NCI-H1436 (cell line): ENCODE measurements at regions not wholly inside any gene's neighbourhood (a gene's known extent, or its start where the extent isn't known, plus 50 kb on each side); places are given as distances from the start of the nearest gene placed in this dataset.

Source experiments
- DNase-seq: peaks from one replicate; lab custom pipeline; 2025; lab: John Stamatoyannopoulos, UW

GRCh38 chr7:155921086-155921803 lies 109.0 kb upstream of the SHH start:
- DNase-seq: no peak

GRCh38 chr7:155920068-155920461 lies 107.8 kb upstream of the SHH start:
- DNase-seq: no peak

- no peak for DNase-seq
Measured at GRCh38 chr7:155919391-155920067, 107.3 kb upstream of the SHH start.

- no peak for DNase-seq
Measured at GRCh38 chr7:155918720-155919390, 106.6 kb upstream of the SHH start.

GRCh38 chr7:155917836-155918430 lies 105.7 kb upstream of the SHH start:
- DNase-seq: no peak

GRCh38 chr7:155916926-155917655 lies 104.8 kb upstream of the SHH start:
- DNase-seq: no peak

GRCh38 chr7:155914341-155914740 lies 102.1 kb upstream of the SHH start:
- no peak for DNase-seq

GRCh38 chr7:155913719-155914118 lies 101.5 kb upstream of the SHH start:
- DNase-seq: no peak

- no peak for DNase-seq
Measured at GRCh38 chr7:155913291-155913690, 101.0 kb upstream of the SHH start.

- DNase-seq: no peak
Measured at GRCh38 chr7:155911471-155912105, 99.3 kb upstream of the SHH start.

- DNase-seq: no peak
Measured at GRCh38 chr7:155908385-155908784, 96.1 kb upstream of the SHH start.

GRCh38 chr7:155907450-155908200 lies 95.4 kb upstream of the SHH start:
- no peak for DNase-seq

GRCh38 chr7:155901176-155901575 lies 88.9 kb upstream of the SHH start:
- DNase-seq: no peak

GRCh38 chr7:155899596-155899995 lies 87.3 kb upstream of the SHH start:
- DNase-seq: no peak

GRCh38 chr7:155897758-155898386 lies 85.6 kb upstream of the SHH start:
- DNase-seq: no peak

- no peak for DNase-seq
Measured at GRCh38 chr7:155896531-155897263, 84.4 kb upstream of the SHH start.

- DNase-seq: no peak
Measured at GRCh38 chr7:155893664-155894063, 81.4 kb upstream of the SHH start.

GRCh38 chr7:155893176-155893575 lies 80.9 kb upstream of the SHH start:
- no peak for DNase-seq

- DNase-seq: no peak
Measured at GRCh38 chr7:155889636-155890511, 77.6 kb upstream of the SHH start.
